Astrocyte of the spinal cord (primary cell): ENCODE measurements at regions not wholly inside any gene's neighbourhood (a gene's known extent, or its start where the extent isn't known, plus 50 kb on each side); places are given as distances from the start of the nearest gene placed in this dataset.
"Not testable (repeated sequence)": the region's sequence is repeated elsewhere in the genome, so short reads cannot be mapped to it uniquely, and the experiment has no call there.

ENCODE experiments used
- DNase-seq: peaks from one replicate; pipeline ENCODE4 v3.0.0; 2011; ENCODE audit warnings: low read depth, low spot score
- H3K4me3 ChIP-seq: 2 replicates; pipeline ENCODE4 v1.5.1; 2011; ENCODE audit warnings: low read depth, mild to moderate bottlenecking, low read length, moderate library complexity
- in situ Hi-C: cut with HindIII; loops from 2 replicates; pipeline ENCODE4 v1.10.0; 2017; ENCODE audit warnings: low sequenced_read_pairs
- TF ChIP-seq, protein P1 (sequence below): IDR thresholded peaks from 2 replicates; pipeline ENCODE4 v1.5.1; 2012; ENCODE audit warnings: low read depth, mild to moderate bottlenecking, low read length, inconsistent platforms

DNA sequence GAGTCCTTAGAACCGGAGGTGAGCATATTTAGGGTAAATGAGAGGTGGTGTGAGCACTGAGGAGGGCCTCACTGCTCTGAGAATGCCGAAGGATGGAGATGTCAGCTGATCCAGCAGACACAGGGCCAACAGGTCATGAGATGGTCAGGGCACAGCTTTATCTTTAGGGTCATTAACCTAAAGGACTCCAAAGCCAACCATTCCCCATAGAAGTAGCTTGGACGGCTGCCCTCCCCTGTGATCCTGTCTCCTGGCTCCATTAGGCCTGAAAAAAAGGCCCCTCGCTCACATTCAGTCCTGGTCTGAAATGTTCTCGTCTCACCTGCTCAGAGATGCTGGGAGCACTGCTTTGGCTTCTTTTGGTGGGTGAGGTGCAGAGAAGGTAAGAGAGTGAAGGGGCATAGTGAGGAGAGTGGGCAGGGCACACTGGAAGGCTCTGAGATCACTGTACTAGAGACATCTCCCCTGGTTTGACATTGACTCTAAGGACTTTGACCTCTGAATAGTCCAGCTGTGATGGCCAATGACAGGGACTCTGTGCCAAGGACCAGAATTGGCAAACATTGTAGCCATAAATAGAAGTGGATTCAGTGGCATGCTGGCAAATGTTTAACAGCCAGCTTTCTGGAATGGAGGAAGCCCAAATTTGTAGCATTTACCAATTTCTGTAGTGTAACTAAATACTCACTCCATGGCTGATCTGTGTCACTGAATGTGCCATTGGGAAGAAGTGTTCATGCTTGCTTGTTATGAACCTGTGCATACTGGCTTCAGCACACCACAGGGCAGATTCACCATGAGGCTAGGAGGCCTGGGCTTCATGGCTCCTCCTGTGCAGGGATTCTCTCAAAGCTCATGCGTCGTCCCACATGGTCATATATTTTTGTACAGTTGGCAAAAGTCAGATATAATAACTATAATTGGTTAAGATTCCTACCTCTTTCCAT lies 76.2 kb upstream of the MRPS22 start:
- no peak for DNase-seq
- in situ Hi-C loops: no loop called here
- no peak overlapping the region for H3K4me3 ChIP-seq
- TF ChIP-seq, protein P1, sequence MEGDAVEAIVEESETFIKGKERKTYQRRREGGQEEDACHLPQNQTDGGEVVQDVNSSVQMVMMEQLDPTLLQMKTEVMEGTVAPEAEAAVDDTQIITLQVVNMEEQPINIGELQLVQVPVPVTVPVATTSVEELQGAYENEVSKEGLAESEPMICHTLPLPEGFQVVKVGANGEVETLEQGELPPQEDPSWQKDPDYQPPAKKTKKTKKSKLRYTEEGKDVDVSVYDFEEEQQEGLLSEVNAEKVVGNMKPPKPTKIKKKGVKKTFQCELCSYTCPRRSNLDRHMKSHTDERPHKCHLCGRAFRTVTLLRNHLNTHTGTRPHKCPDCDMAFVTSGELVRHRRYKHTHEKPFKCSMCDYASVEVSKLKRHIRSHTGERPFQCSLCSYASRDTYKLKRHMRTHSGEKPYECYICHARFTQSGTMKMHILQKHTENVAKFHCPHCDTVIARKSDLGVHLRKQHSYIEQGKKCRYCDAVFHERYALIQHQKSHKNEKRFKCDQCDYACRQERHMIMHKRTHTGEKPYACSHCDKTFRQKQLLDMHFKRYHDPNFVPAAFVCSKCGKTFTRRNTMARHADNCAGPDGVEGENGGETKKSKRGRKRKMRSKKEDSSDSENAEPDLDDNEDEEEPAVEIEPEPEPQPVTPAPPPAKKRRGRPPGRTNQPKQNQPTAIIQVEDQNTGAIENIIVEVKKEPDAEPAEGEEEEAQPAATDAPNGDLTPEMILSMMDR: no peak

DNA sequence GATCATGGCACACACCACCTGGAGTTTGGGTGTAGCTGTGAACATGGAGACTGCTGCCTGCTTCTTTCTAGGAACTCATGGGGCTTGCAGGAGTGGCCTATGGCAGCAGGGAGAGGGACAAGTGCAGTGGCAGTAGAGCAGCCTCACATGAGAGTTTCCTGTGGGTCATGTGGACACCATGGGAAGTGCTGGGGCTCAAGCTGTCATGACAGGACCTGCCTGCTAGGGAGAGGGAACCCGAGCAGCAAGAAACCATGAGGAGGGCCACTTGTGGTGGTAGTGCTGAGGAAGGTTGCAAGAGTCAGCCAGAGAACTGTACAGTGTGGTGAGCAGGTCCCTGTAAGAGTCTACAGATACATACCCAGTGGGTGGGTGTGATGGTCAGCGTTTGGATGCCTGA lies 73.8 kb upstream of the MRPS22 start:
- H3K4me3 ChIP-seq: no peak overlapping the region
- in situ Hi-C loops: no loop called here
- no peak for DNase-seq
- TF ChIP-seq, protein P1: no peak

DNA sequence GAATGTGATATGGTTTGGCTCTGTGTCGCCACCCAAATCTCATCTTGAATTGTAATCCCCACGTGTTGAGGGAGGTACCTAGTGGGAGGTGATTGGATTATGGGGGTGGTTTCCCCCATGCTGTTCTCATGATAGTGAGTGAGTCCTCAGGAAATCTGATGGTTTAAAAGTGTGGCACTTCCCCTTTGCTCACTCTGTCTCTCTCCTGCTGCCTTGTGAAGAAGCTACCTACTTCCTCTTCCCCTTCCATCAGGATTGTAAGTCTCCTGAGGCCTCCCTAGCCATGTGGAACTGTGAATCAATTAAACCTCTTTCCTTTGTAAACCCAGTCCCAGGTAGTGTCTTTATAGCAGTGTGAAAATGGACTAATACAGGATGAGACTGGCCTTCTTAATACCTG lies 73.2 kb upstream of the MRPS22 start:
- H3K4me3 ChIP-seq, in situ Hi-C loops, DNase-seq: not testable (repeated sequence)

DNA sequence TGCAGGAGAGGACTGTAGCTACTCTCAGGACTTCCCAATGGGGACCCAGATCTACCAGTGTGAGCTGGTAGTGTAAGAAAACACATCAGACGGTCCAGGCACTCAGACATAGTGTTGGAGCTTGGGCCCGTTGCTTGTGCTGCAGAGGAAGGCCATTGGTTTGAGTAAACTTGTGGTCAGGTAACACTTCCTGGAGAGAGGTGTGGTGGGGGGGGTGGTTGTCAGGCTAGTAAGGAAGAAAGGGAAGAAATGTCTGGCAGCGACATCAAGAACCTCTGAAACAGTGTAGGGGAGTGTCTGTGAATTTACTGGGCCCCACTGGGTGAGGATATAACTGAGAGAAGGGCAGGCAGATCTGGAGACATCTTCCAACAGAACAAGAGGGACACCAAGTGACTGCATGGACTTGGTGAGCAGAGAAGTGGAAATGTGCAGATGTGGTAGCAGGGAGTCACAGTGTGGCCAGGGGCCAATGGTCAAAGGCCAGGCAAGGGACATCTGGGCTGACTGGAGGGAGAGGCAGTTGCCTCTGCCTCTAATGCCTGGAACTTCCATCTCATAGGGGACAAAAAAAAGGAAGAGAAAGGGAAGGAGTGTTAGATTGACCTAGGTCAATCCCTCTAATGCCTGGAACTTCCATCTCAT lies 63.7 kb upstream of the MRPS22 start:
- TF ChIP-seq, protein P1: no peak
- H3K4me3 ChIP-seq: no peak overlapping the region
- in situ Hi-C loops: no loop called here
- DNase-seq: no peak

DNA sequence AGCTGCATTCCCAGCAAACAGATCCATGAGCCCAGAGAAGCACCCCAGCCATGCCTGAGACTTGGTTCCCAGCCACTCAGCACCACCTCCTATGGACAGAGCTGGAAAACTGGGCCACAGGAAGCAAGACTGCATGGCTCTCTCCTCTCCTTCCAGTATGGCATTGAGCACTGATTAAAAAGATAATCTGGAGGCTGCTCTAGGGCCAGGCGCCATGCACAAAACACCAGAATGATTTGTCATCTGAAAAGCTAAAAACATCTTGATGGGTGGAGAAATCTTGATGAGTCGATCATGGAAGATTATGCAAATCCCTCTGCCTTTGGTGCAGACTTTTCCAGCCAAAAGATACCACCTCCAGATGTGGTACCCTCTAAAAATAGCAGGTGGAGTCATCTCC lies 62.7 kb upstream of the MRPS22 start:
- TF ChIP-seq, protein P1: no peak
- in situ Hi-C loops: no loop called here
- H3K4me3 ChIP-seq: no peak overlapping the region
- DNase-seq: no peak

DNA sequence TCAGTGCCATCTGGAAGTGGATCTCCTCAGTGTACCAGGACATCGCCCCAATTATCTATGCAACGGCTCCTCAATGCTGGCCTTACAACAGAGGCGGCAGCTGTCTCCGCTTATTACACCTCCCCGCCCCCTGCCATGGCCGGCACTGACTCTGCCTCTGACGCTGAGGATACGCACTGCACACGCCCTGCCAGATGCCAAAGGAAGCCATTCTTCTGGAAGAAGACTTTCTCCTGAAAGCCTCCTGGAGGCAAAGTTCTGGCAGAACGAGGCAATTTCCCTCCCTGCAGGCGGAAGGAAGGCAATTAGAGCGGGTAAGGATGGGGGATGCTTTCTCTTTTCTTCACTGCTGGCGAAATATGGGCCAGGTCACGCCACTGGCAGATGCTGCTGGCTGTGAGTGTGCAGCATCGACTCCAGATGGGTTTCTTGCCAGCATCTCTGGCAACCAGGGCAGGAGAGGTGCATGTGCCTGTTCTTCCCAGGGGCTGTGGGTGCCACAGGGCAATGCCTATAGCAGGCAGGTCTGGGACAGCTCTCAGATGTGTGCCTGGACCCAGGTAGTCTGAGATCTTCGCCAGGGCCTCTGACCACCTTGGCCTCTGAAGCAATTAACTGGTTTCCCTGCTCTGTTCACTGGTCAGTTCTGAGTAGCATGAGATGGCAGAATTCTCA lies 62.2 kb upstream of the MRPS22 start:
- TF ChIP-seq, protein P1: no peak
- DNase-seq: no peak
- in situ Hi-C loops: no loop called here
- H3K4me3 ChIP-seq: no peak overlapping the region
